ENCODE measurements at regions not wholly inside any gene's neighbourhood (a gene's known extent, or its start where the extent isn't known, plus 50 kb on each side); places are given as distances from the start of the nearest gene placed in this dataset.
"Not testable (repeated sequence)": the region's sequence is repeated elsewhere in the genome, so short reads cannot be mapped to it uniquely, and the experiment has no call there.

DNA sequence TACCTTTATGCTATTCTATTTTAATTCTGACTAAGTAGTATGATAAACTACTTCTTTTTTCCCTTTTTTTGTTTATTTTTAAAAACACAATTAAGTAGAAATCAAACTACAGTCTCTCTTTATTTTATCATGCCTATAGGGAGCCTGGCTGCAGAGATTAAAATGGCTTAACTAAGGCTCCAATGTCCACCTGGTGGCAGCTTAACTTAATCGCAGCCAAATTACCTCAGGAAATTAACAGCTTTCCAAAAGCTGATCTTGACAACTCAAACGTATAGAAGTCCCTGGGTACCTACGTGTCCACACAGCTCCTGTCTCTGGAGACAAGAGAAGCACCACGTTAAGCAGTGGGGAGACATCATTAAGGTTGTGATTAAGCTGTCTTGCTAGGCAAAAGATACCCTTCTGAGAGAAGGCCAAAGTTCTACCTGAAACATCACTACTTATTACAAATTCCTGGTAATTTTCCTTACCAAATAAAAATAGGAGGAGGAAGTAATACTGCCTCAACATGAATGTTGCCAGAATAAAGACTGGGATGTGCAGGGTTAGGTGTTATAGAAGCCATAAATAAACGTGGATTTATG, 63.2 kb upstream of the SNX19 start:
- DNase-seq (ENCODE audit: low read depth): peak; percentile 22

DNA sequence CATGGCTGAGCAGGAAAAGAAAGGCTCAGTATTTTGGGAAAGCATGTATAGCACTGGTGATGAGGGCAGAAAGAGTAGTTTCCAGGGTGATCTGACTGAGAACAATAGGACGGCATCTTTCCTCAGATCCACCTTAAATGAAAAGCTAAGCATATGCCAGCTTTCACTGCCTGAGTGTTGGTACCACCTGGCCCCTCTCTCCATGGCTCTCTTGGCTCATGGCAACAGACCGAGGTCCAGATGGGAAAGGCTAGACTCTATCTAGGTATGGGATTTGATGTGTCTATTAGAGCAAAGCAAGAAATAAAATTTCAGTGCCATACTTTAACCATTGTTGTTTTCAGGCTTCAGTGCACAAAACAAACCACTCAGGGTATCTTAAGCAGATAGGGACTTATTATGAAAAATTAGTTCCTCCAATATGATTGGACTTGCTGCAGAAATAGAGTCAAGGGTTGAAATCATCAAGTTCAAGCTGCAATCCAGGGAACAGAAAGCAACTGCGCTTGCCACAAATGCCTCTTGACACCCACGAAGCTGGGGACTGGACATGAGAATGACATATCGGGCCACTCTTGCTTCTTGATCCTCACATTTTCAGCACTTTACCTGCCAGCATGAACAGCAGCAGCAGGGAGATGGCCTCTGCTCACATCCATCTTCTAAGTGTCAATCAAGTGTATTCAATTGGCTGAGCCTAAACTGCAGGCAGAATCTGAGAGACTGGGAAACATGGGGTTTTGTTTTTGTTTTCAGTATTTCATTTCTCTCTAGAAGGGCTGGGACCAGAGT, 64.0 kb upstream of the SNX19 start:
- DNase-seq (ENCODE audit: low read depth): no peak

DNA sequence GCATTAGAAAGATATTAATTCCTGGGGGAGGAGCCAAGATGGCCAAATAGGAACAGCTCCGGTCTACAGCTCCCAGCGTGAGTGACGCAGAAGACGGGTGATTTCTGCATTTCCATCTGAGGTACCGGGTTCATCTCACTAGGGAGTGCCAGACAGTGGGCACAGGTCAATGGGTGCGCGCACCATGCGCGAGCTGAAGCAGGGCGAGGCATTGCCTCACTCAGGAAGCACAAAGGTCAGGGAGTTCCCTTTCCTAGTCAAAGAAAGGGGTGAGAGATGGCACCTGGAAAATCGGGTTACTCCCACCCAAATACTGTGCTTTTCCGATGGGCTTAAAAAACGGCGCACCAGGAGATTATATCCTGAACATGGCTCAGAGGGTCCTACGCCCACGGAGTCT, 68.0 kb upstream of the SNX19 start:
- DNase-seq (ENCODE audit: low read depth): not testable (repeated sequence)

DNA sequence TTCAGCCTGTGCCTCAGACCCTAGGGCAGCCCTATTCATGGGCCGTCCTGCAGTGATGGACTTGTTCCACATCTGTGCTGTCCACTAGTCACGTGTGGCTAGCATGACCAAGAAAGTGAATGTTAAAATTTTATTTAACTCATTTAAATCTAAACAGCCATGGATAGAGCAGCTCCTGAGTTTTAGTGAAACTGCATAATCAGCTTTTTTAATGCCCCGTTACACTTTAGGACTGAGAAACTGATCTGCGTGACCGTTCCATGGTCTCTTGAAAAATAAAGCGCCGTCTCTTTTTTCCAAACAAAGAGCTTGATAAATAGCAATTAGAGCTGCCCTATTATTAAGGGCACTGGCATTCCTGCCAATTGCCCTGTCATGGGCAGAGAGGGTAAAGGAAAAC, 76.5 kb upstream of the SNX19 start:
- DNase-seq (ENCODE audit: low read depth): no peak

DNA sequence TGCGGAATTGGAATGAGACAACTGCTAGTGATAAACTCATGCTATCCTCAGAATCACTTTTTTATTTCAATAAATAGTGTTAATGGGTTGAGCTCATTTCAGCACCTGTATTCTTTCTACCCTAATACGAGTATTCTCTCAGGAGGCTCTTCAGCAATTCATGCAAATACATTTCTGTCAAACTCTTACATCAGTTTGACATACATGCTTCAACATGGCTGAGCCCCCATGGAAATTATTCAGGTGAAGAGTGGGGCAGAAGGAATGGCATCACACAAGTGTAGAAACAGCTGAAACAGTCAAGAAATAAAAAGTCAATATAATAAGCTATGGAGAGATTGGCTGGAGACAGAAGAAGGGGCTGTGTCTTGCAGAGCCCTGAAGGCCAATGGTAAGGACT, 77.8 kb upstream of the SNX19 start:
- no peak for DNase-seq (ENCODE audit: low read depth)

DNA sequence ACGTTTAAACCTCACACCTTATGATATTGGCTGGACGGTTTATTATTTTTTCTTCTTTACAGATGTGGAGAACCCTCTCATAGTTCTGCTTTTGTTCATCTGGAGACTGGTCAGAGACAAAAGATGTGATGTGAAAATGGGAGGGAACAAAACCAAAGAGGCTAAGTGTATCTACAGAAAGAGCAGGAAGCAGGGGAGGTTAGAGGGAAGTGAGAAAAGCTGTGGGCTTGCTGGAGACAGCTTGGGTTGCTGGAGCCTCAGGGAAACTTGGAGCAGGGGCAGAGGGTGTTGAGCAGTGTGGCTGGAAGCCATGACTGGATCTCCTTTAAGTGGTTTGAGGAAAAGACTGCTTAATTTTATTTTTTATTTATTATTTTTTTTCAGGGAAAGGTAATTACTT, 79.0 kb upstream of the SNX19 start:
- DNase-seq (ENCODE audit: low read depth): no peak

DNA sequence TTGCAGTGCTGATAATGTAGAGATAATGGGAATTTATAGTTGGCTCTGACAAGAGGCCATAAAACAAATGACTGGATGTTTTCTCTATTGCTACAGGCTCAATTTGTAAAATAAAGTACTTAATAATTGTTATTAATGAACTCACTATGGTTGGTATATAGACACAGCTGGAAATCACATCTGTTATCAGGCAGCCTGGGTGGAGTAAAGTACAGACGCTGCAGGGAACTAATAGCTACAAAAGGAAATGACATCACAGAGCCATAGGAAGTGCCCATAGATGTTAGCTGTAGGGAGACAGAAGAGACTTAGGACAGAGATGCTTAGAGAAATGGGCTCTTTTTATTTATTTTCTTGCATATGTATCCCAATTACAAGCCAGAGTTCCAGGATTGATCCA, 81.0 kb upstream of the SNX19 start:
- DNase-seq (ENCODE audit: low read depth): no peak

DNA sequence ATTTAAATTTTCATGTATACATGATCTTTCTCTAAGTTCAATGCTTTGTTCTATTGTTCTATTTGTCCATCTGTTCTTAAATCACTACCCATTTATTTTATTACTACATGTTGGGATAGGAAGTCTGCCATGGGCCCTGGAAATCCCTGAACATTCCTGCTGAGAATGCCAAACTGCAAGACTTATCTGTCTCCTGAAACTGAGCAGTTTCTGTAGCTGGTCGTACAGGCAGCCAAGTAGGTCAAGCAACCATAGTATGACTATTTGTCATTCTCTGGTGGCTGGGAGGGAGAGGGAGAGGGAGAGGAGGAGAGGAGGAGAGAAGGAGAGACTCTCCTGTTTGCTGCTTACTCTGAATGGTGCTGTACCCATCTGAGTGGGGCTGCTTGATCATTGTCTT, 82.8 kb upstream of the SNX19 start:
- DNase-seq (ENCODE audit: low read depth): peak; percentile 5

DNA sequence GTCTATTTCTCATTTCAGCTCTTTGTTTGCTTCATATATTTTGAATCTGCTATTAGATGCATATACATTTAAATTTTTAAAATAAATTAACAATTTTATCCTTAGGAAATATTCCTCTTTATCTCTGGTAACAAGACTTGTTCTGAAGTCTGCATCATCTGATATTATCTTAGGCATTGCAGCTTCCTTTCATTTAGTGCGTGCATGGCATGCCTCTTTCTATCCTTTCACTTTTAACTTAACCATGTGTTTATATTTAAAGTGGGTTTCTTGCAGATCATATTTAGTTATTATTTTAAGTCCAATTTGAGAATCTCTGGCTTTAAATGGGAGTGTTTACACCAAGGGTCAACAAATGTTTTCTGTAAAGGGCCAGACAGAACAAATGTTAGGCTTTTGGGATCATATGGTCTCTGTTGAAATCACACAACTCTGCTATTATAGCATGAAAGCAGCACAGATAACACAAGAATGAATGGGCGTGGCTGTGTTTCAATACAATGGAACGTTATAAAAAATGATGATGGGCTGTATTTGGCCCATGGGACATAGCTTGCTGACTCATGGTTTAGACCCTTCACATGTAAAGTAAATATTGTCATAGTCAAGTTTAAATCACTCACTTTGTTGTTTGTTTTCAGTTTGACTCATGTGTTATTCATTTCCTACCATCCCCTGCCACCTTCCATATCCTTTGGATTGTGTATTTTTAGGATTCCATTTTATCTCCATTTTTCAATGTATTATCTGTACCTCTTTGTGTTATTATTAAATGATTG, 83.9 kb upstream of the SNX19 start:
- DNase-seq (ENCODE audit: low read depth): peak; percentile 88

DNA sequence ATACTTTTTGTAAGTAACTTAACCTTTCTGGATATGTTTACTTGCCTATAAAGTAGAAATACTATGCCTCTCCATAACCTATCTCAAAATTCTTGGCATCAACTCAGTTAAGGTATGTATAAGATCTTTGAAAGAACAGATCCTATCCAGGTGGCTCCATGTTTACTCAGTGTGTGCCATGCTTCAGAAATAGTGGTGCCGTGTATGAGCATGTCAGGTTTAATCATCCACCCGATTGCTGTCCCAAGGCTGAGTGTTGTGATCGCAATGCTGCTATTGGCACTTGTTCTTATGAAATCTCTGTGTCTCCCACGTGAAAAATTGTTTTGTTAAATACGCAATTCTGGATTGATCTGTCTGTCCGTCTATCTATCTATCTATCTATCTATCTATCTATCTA, 85.9 kb upstream of the SNX19 start:
- DNase-seq (ENCODE audit: low read depth): no peak

DNA sequence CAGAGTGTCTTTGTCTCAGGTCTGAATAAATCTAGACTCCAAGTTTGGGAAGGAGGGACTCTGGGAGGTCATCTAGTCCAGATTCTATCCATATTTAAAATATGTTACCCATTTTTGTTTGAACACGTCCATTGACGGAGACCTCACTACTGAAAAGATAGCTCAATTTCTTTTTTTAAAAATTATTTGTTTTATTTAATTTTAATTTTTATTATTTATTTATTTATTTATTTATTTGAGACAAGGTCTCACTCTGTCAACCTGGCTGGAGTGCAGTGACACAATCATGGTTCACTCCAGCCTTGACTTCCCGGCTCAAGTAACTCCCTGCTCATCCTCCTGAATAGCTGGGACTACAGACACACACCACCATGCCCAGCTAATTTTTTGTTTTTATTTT, 89.5 kb upstream of the SNX19 start:
- no peak for DNase-seq (ENCODE audit: low read depth)

DNA sequence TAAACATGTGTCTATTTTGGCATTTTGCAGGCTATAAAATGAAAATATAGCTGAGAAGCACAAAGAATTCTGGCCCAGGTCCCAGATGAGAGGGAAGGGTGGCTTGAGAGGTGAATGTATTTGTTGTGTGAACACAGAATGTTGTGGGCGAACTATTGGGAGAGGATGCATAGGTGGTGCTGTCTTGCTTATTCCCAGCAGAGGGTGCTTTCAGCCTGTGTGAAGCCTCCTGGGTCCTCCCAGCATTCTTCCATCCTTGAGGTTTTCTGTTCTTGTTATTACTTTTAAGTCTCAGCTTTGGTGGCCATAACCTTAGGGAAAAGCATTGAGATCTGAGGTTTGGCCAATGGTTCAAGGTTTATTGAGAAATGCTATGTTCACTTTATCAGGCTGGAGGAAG, 108.7 kb upstream of the SNX19 start:
- peak; percentile 38 for DNase-seq (ENCODE audit: low read depth)

DNA sequence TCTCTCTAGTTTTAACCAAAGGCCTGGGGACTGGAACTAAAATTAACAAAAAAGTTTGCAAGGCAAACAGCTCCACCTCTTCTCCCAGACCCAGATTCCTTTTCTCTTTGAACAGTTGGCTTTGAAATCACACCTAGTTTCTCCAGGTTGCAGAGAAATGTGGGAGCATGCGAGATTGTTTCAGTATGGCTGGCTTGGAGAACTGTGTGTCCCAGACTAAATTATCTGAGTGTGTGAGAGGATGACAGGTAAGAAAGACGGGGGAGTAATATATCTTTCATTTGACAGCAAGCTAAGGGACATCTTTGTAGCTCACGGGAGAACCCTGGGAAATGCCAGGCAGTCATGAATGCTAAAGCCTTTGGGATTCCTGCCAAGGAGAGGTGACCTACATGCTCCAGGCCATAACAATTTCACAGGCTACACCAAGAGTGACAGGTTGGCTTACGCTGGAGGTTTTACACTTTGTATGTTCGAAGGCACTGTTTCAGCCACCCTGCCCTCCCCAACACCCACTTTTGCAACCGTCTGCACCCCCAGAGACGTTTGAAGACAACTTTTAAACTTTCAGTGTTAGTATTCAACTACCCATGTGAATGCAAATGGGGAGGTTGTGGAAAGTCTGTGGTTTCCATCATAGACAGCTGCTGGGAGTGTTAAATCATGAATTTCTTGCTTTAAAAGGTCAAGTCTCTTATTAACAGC, 109.3 kb upstream of the SNX19 start:
- no peak for DNase-seq (ENCODE audit: low read depth)

DNA sequence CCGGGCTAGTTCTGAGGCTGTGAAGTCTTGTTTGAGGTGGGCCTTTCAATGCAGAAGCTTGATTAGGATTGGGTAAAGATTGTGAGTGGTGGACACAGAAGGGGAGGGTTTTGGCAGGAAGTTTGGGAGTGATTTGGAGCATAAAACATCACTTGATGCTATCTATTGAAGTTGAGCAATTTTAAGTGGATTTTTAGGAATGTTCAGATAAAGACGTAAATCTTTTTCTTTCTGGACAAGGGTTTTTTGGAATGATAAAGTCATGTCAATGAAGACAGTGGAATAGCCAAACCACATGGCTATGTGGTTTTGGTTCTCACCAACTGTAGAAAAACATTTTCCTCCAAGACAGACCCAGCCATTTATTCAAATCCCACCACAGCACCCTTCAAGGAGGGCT, 111.2 kb upstream of the SNX19 start:
- DNase-seq (ENCODE audit: low read depth): no peak

DNA sequence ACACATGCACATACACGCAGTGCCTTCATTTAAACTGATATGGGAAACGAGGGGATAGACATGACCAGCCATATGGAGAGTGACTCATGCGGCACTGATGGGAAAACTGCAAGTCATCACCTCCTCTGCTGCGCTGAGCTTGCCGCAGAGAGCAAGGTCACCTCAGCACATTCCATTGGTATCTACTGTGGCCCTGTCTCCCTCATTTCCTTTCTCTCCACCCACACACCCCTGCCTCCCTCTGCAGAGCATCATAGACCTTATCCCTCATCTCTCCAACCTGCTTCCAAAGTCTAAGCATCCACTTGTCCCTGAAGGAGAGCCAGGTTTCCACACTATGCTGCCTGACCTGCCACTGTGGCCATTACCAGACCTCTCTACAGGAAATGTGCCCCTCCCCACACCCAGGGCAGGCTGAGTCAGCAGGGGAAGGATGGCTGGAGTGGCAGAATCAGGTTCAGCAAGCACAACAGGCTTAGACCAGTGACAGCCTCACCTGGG, 116.9 kb upstream of the SNX19 start:
- peak; percentile 96 for DNase-seq (ENCODE audit: low read depth)

DNA sequence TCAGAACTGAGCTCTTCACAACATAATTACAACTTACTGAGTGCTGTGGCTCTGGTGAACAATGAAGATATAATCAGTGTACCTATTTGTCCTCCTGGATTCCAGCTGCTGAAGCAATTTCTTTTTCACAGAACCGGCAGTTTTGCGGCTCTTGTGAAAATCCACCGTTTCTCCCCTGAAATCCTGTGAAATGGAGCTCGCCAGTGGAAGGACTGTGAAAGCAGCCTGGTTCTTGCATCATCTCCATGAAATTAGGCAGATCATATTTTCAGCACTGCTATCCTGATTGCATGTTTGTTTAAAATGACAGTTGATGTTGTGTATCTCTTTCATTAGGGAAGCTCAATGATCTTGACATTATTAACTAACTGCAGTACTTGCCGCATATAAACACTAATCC, 120.2 kb upstream of the SNX19 start:
- no peak for DNase-seq (ENCODE audit: low read depth)

DNA sequence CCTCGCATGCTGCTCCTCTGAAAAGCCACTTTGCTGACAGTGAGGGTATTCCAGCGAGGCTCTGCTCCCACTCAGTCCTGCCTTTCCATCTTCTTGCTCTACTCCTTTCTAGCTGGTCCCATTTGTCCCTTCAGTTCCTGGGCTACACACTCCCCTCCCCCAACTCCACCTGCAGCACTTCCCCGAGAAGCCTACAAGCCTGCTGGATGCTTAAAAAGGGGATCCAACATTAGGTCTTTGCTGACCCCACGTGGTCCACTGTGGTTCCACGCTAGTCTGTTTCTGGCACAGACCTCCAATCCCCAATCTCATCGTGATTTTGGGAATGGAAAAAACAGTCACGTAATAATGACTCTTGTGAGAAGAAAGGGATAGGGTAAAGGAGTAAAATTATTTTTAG, 121.6 kb upstream of the SNX19 start:
- DNase-seq (ENCODE audit: low read depth): no peak

DNA sequence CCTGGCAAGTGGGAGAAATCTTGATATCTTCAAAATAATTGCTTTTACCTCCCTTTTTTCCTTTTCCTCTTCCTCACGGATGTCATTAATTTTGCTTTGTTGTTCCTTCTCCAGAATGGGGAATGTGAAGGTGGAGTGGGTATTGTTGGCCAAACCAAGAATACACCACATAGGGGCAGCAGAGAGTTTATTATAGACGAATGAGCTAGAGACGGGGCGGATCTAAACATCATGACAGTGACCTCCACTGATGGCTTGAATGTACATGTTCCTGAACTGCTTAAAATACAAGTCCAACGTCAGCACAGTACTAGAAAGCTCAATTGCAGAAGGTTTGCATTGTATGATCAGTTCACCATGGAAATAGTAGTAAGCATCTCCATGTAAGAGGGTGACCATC, 122.3 kb upstream of the SNX19 start:
- DNase-seq (ENCODE audit: low read depth): peak; percentile 1

DNA sequence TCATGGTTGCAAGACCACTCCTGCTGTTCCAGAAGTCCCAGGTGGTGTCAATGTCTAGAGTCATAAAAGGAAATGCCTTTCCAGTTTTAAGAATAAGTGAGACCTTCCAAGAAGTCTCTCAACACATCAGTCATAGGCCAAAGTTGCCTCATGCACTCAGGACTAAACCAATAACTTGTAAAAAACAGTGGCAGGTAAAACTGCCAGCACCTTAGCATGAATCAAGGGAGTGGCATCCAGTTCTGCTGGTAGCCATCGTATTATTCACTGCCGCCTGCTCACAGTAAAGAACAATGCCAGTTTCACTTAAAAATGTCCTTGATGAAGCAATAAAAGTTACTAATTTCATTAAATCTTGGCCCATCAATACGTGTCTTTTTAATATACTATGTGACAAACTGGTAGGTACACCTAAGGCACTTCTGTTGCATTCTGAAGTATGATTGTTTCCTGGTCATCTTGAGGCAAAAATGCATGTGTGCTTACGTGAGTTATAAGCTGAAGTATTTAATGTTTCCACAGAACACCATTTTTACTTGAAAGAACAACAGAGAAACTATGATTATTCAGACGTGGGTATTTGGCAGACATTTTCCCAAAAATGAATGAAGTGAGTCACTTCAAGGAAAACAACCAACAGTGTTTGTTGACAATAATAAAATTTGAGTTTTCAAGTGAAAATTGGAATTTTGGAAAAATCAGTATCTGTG, 125.2 kb upstream of the SNX19 start:
- DNase-seq (ENCODE audit: low read depth): no peak

DNA sequence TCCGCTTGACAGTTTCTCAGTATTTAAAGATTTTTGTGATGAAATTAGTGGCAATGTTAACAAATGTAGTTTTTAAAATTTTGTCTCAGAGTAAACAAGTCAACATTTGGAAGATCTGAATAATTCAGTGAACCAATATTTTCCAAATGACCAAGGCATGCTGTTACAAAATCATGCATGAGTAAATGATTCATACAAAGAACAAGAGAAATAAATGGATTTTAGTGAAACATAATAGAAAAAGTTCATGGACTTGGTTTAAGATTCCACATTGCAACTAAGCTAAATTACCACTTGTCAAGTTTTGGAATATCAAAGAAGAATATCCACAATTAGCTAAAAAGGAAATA, 125.7 kb upstream of the SNX19 start:
- DNase-seq (ENCODE audit: low read depth): no peak

DNA sequence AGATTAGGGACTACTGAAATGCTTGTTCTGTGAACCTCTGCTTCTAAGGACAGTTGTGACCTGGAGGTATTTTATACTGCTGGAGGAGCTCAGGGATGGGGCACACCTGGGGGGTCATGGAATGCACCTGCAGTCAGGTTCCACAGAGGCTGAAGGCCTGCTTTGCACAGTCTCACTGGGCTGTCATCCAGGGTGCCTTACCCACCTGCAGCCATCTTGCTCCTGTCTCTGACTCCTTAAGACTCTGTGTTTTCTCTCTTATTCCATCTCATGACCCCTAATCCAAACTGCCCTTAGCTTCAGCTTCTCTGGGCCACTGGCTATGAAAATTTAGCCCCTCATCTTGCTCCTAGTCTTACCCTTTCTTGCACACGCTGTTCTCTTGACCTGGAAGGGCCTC, 127.0 kb upstream of the SNX19 start:
- DNase-seq (ENCODE audit: low read depth): no peak

DNA sequence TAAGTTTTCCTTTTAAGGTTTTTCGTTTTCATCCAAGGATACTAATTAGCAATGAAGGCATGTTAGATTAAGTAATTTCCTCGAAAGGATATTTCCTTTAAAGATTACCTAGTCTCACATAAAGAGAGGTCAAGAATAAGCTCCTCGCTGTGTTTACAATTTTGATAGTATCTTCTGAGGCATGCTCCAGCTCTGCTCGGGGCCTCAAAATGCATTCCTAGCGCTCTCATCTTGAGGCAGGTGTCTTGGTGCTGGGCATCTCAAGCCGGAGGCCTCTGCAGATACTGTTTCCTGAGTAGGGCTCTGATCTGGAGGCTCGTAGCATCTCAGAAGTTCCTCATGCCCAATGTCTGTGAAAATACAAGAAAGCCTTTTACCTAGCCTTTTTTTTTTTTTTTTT, 128.6 kb upstream of the SNX19 start:
- no peak for DNase-seq (ENCODE audit: low read depth)

Measured in non-pigmented ciliary epithelial cell (primary cell).